ENCODE measurements at regions not wholly inside any gene's neighbourhood (a gene's known extent, or its start where the extent isn't known, plus 50 kb on each side); places are given as distances from the start of the nearest gene placed in this dataset.

DNA sequence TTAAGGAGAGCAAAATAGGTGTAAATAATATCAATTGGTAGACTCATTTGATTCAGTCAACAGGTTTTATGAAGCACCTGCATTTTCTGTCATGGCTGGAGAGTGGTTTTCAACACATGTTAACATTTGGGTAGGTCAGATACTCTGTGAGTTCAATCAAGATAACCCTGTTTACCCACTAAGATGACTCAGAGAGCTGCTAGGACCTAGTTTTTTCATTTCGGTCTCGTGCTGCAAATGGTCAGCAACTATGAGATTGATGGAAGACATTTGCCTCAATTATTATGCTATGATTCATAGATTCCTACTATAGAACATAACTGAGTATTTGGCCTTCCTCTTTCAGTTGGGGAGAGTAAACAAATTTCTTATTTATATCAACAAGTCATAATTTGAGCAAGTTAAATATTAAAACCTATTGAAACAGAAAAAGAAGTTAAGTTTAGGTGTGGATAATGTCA is 391.4 kb upstream of the CITED2 start (continued):
- TF ChIP-seq, protein P1, sequence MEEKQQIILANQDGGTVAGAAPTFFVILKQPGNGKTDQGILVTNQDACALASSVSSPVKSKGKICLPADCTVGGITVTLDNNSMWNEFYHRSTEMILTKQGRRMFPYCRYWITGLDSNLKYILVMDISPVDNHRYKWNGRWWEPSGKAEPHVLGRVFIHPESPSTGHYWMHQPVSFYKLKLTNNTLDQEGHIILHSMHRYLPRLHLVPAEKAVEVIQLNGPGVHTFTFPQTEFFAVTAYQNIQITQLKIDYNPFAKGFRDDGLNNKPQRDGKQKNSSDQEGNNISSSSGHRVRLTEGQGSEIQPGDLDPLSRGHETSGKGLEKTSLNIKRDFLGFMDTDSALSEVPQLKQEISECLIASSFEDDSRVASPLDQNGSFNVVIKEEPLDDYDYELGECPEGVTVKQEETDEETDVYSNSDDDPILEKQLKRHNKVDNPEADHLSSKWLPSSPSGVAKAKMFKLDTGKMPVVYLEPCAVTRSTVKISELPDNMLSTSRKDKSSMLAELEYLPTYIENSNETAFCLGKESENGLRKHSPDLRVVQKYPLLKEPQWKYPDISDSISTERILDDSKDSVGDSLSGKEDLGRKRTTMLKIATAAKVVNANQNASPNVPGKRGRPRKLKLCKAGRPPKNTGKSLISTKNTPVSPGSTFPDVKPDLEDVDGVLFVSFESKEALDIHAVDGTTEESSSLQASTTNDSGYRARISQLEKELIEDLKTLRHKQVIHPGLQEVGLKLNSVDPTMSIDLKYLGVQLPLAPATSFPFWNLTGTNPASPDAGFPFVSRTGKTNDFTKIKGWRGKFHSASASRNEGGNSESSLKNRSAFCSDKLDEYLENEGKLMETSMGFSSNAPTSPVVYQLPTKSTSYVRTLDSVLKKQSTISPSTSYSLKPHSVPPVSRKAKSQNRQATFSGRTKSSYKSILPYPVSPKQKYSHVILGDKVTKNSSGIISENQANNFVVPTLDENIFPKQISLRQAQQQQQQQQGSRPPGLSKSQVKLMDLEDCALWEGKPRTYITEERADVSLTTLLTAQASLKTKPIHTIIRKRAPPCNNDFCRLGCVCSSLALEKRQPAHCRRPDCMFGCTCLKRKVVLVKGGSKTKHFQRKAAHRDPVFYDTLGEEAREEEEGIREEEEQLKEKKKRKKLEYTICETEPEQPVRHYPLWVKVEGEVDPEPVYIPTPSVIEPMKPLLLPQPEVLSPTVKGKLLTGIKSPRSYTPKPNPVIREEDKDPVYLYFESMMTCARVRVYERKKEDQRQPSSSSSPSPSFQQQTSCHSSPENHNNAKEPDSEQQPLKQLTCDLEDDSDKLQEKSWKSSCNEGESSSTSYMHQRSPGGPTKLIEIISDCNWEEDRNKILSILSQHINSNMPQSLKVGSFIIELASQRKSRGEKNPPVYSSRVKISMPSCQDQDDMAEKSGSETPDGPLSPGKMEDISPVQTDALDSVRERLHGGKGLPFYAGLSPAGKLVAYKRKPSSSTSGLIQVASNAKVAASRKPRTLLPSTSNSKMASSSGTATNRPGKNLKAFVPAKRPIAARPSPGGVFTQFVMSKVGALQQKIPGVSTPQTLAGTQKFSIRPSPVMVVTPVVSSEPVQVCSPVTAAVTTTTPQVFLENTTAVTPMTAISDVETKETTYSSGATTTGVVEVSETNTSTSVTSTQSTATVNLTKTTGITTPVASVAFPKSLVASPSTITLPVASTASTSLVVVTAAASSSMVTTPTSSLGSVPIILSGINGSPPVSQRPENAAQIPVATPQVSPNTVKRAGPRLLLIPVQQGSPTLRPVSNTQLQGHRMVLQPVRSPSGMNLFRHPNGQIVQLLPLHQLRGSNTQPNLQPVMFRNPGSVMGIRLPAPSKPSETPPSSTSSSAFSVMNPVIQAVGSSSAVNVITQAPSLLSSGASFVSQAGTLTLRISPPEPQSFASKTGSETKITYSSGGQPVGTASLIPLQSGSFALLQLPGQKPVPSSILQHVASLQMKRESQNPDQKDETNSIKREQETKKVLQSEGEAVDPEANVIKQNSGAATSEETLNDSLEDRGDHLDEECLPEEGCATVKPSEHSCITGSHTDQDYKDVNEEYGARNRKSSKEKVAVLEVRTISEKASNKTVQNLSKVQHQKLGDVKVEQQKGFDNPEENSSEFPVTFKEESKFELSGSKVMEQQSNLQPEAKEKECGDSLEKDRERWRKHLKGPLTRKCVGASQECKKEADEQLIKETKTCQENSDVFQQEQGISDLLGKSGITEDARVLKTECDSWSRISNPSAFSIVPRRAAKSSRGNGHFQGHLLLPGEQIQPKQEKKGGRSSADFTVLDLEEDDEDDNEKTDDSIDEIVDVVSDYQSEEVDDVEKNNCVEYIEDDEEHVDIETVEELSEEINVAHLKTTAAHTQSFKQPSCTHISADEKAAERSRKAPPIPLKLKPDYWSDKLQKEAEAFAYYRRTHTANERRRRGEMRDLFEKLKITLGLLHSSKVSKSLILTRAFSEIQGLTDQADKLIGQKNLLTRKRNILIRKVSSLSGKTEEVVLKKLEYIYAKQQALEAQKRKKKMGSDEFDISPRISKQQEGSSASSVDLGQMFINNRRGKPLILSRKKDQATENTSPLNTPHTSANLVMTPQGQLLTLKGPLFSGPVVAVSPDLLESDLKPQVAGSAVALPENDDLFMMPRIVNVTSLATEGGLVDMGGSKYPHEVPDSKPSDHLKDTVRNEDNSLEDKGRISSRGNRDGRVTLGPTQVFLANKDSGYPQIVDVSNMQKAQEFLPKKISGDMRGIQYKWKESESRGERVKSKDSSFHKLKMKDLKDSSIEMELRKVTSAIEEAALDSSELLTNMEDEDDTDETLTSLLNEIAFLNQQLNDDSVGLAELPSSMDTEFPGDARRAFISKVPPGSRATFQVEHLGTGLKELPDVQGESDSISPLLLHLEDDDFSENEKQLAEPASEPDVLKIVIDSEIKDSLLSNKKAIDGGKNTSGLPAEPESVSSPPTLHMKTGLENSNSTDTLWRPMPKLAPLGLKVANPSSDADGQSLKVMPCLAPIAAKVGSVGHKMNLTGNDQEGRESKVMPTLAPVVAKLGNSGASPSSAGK (IDR thresholded peaks at IDR 0.05): peak; percentile 42; the same call in 1 of the 2 replicates
- TF ChIP-seq ARHGAP35 (IDR thresholded peaks at IDR 0.05; ENCODE audit: partially characterized antibody) (no peak), LCOR (CRISPR knock-in tag; IDR thresholded peaks at IDR 0.05) (peak; percentile 82), RFX7 (CRISPR knock-in tag; IDR thresholded peaks at IDR 0.05) (no peak), EP400 (IDR thresholded peaks at IDR 0.05) (peak; percentile 42; the same call in 1 of the 2 replicates), SMAD3 (CRISPR knock-in tag; conservative IDR thresholded peaks at IDR 0.05) (0 out of 2 replicates have a peak, but pooled peaks have one; percentile 79), BDP1 (IDR thresholded peaks at IDR 0.05; ENCODE audit: insufficient read depth, insufficient read length) (no peak), DDX20 (tag; IDR thresholded peaks at IDR 0.05; ENCODE audit: low read depth) (peak; percentile 86), BCOR (IDR thresholded peaks at IDR 0.05) (no peak), MNT (conservative IDR thresholded peaks at IDR 0.05) (0 out of 4 replicates have a peak, but pooled peaks of 1 of the 2 experiments have one; percentile 33), NR2C1 (IDR thresholded peaks at IDR 0.05) (peak; percentile 57; the same call in 1 of the 2 replicates), NR2C1 (tag; IDR thresholded peaks at IDR 0.05) (peak; percentile 84), HNRNPL (IDR thresholded peaks at IDR 0.05; ENCODE audit: low read depth, low read length) (no peak), GMEB1 (CRISPR knock-in tag; IDR thresholded peaks at IDR 0.05) (0 out of 2 replicates have a peak, but pooled peaks have one; percentile 24), FOXM1 (IDR thresholded peaks at IDR 0.05; ENCODE audit: low read depth) (peak; percentile 38; the same call in 1 of the 2 replicates), FOXM1 (CRISPR knock-in tag; IDR thresholded peaks at IDR 0.05; ENCODE audit: low read depth) (no peak)

Data from K562 (cell line).